WTC11 (cell line): ENCODE measurements at regions not wholly inside any gene's neighbourhood (a gene's known extent, or its start where the extent isn't known, plus 50 kb on each side); places are given as distances from the start of the nearest gene placed in this dataset.

Source experiments
- ETV6 ChIP-seq: sonication (generic); formaldehyde crosslinking; IDR thresholded peaks from 2 replicates; pipeline ENCODE4 v1.8.1; 2022; ENCODE audit warnings: mild to moderate bottlenecking, missing genetic modification reagents
- FOXJ3 ChIP-seq: sonication (generic); formaldehyde crosslinking; IDR thresholded peaks from 2 replicates; pipeline ENCODE4 v1.9.0; 2021; ENCODE audit warnings: missing genetic modification reagents, mild to moderate bottlenecking, borderline replicate concordance
- JUN ChIP-seq: sonication (generic); formaldehyde crosslinking; IDR thresholded peaks from 2 replicates; pipeline ENCODE4 v1.8.0; 2023; ENCODE audit warnings: mild to moderate bottlenecking, missing genetic modification reagents
- TF ChIP-seq, protein P1 (sequence below): fragments of 200-600 bp; IDR thresholded peaks from 2 replicates; pipeline ENCODE4 v1.8.0; 2022; ENCODE audit warnings: antibody characterized with exemption
- TF ChIP-seq, protein P2 (sequence below): fragments of 250-450 bp; sonication (Bioruptor Pico); conservative IDR thresholded peaks from 2 replicates; pipeline ENCODE4 v1.9.0; 2021; ENCODE audit warnings: mild to moderate bottlenecking

DNA sequence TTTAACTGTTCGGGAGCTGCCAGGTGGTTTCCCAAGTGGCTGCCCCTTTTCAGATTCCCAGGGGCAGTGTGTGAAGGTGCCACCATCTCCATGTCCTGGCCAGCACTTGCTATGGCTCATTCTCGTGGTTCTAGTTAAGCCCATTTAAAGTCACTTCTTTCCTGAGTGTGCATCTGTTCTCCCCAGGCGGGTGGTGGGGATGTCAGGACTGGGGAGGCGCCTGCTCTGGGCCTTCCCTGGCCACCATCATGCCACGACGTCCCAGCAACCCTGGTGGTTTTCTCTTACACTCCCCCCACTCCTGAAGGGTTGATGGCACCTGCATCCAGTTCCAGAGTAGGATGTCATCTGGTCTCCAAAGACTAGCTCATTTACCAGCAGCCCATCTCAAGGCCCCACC is 56.8 kb upstream of the TAMM41 start:
- TF ChIP-seq FOXJ3 (CRISPR knock-in tag) (no peak), ETV6 (CRISPR knock-in tag) (no peak), JUN (no peak)
- TF ChIP-seq, protein P1, sequence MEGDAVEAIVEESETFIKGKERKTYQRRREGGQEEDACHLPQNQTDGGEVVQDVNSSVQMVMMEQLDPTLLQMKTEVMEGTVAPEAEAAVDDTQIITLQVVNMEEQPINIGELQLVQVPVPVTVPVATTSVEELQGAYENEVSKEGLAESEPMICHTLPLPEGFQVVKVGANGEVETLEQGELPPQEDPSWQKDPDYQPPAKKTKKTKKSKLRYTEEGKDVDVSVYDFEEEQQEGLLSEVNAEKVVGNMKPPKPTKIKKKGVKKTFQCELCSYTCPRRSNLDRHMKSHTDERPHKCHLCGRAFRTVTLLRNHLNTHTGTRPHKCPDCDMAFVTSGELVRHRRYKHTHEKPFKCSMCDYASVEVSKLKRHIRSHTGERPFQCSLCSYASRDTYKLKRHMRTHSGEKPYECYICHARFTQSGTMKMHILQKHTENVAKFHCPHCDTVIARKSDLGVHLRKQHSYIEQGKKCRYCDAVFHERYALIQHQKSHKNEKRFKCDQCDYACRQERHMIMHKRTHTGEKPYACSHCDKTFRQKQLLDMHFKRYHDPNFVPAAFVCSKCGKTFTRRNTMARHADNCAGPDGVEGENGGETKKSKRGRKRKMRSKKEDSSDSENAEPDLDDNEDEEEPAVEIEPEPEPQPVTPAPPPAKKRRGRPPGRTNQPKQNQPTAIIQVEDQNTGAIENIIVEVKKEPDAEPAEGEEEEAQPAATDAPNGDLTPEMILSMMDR: no peak
- TF ChIP-seq, protein P2, sequence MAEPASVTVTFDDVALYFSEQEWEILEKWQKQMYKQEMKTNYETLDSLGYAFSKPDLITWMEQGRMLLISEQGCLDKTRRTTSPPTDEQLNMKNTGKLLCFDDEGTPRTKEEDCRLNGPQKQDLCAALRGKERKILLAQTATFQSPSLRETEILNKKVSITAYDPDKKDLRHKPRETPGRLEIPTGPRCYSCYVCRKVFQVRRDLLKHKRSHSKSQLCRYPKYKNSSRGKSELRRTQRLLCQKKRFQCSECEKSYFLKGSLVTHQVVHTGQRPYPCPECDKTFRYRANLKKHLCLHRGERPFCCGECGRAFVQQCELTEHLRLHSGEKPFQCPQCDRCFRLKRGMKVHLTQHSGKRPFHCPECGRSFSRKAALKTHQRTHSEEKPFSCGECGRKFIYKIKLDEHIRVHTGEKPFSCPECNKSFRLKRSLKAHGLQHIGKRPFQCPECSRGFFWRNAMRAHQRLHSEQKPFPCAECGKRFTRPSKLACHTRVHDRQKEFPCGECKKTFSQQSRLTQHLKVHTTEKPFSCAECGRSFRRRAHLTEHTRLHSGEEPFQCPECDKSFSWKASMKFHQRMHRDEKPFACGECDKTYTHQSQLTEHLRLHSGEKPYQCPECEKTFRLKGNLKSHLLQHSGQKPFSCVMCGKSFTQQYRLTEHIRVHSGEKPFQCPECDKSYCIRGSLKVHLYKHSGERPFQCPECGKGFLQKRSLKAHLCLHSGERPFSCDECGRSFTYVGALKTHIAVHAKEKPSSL (CRISPR knock-in tag): no peak
